CD4-positive, alpha-beta T cell treated with Interleukin-6 for 4 hours (primary cell): ENCODE measurements at regions not wholly inside any gene's neighbourhood (a gene's known extent, or its start where the extent isn't known, plus 50 kb on each side); places are given as distances from the start of the nearest gene placed in this dataset.

Experiments used
- DNase-seq: peaks from one replicate; pipeline ENCODE4 v3.0.0-alpha.2; 2020; ENCODE audit warnings: mixed read lengths

DNA sequence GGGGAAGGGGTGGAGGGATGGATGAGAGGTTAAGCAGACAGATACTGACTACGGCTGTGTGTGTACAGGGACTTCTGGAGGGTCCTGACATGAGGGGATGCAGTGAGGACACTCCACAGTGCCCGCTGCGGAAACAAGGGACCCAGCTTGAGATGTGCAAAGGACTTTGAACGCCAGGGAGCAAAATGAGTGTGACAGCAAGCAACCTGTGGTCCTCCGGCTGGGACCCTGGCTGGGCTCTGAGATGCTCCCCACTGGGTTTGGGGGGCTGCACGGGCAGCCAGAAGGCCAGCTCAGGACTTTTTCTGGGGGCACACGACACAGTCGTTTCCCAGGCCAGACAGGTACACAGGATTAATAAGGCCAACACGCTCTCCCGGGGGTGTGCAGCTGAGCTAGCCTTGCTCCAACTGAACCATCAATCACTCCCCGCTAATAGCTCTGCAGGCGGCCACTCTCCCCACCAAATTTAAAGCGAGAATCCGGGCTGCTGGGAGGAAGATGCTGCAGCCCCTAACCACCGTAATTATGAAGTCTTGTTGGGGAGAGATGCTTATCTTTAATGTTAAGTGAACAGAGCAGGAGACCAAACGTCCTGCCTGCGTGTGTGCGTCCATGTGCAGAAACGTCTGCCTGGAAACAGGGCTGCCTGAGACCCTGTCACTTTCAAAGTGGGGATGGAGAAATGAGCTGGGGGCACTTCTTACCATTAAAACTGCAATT, 51.6 kb upstream of the DLK1 start:
- DNase-seq = no peak

DNA sequence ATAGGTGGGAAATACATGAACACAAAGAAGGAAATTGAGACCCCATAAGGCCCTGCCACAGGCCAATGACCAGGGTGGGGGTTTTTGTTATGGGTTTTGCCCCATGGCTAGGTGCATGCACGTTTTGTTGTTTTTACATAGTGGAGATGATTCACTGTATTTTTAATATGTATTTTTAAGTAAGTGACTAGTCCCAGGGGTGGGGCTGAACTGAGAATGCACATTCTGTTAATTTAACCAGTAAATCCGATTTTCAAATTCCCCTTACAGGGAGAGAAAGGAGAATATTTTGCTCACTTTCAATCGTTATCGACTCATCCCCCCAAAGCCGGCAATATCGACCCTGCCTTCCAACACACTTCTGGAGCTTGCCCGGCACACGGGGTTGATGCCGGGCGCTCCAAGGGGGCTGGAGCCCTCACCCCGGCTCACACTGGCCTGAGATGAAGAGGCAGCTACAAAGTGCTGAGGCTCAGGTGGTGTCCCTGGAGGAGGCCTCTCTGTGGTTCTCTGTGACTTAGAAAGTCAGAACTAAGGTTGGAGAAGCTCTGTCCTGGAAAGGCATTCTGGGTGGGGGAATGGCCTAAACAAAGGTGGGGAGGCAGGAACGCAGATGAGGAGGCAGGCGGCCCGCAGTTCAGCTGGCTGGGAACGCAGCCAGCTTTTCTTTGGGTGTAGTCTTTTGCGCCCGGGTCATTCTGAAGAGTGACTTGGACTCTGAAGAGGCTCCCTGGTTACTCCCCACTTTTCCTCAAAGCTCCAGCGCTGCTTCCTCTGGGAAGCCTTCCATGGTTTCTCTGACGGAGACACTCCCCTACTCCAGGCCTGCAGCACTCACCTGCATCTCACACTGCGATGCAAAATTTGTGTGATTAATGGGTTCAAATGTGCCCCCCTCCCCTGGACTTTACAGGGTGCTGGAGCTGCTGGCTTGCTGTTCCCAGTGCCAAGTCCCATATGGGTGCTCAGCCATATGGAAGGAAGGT, 50.7 kb upstream of the DLK1 start:
- no peak for DNase-seq
